Right cardiac atrium (tissue), 5 donors: ENCODE measurements at regions not wholly inside any gene's neighbourhood (a gene's known extent, or its start where the extent isn't known, plus 50 kb on each side); places are given as distances from the start of the nearest gene placed in this dataset.

Source experiments
- ATAC-seq, 2 donors: fragments of 200-7000 bp; cut with Tn5 transposase; one replicate each; pipeline versions ENCODE4 v1.8.0 to v1.9.1; 2020; ENCODE audit warnings: moderate library complexity in 2 of 2, mild to moderate bottlenecking in 1 of 2
- DNase-seq, 3 donors: peaks; one replicate each; pipeline ENCODE4 v3.0.0-alpha.2; 2020
- H3K27ac ChIP-seq: one replicate; pipeline ENCODE4 v1.5.1; 2013; ENCODE audit warnings: mild to moderate bottlenecking, low read length, control low read depth, moderate library complexity
- H3K27me3 ChIP-seq: one replicate; pipeline ENCODE4 v1.6.1; 2013; ENCODE audit not compliant: control insufficient read depth, insufficient read depth
- H3K4me1 ChIP-seq: one replicate; pipeline ENCODE4 v1.6.1; 2013; ENCODE audit warnings: low read length; ENCODE audit not compliant: control insufficient read depth, insufficient read depth
- H3K4me3 ChIP-seq: one replicate; pipeline ENCODE4 v1.5.1; 2013; ENCODE audit warnings: low read length, control low read depth
- H3K9me3 ChIP-seq: one replicate; pipeline ENCODE4 v1.6.1; 2013; ENCODE audit warnings: low read length; ENCODE audit not compliant: control insufficient read depth
- WGBS: extraction: QIAGEN DNeasy Blood & Tissue Kit; methylation state at CpG from one replicate; pipeline ENCODE4 v1.1.7; 2013; 5-methylcytosine and 5-hydroxymethylcytosine counted together
- intact Hi-C, 4 donors: fragments of 100-400 bp; cut with DNase I; formaldehyde crosslinking; loops; one replicate each; pipeline versions ENCODE4 v1.11.0 to v1.14.0; 2022 to 2023
- donor health status: healthy with polysubstance abuse.
- donor health status: DM: no; HTN: yes; CAD: no.
- donor health status: DM: no; HTN: no; CAD: no.
- donor health status: DM: no; HTN: yes; CAD: no; lungs with severe emphysema.
- donor health status: DM: yes; HTN: yes; CAD: no.

- DNase-seq (no peak), ATAC-seq (no peak)
- Histone ChIP-seq H3K27ac (no peak overlapping the region), H3K4me3 (no peak overlapping the region), H3K27me3 (no peaks in the 10 kb centered on the region), H3K9me3 (no peaks in the 10 kb centered on the region), H3K4me1 (no peaks in the 10 kb centered on the region)
- 38% methylated on average over 5 of the region's 5 CpGs for WGBS
- intact Hi-C loops: no loop called here
Measured at GRCh38 chr6:115271434-115271833, 789.3 kb downstream of the FRK start.

DNA sequence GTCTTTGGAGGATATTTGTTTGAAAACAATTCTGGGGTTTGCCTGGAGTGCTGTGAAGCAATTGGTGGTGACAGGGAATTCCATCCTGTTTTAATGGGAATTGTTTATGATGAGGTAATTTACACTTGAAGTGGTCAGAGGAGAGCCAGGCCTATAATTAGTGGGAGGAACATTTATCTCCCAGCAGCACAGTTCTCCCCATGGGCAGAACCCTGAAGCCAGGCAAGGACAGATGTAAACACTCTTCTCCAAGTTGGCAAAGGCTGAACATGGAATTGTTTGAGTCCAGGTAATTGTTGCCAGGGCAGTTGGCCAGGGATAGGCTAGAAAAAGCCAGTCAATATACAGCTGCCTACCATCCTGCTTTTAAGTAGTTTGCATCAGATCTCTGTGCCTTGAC is 789.7 kb downstream of the FRK start:
- intact Hi-C loops: no loop called here
- no peak overlapping the region for H3K27ac ChIP-seq
- H3K27me3 ChIP-seq: no peaks in the 10 kb centered on the region
- H3K9me3 ChIP-seq: no peaks in the 10 kb centered on the region
- H3K4me3 ChIP-seq: no peak overlapping the region
- no peak for DNase-seq
- no peak for ATAC-seq
- H3K4me1 ChIP-seq: no peaks in the 10 kb centered on the region

GRCh38 chr6:115241373-115241772 is 819.3 kb downstream of the FRK start:
- intact Hi-C loops: no loop called here
- Histone ChIP-seq H3K4me3 (no peak overlapping the region), H3K9me3 (no peaks in the 10 kb centered on the region), H3K27me3 (no peaks in the 10 kb centered on the region), H3K4me1 (no peaks in the 10 kb centered on the region), H3K27ac (no peak overlapping the region)
- WGBS: 89% methylated on average over 4 of the region's 4 CpGs
- DNase-seq (no peak), ATAC-seq (no peak)

GRCh38 chr6:115221198-115221597 is 839.5 kb downstream of the FRK start:
- no peak overlapping the region for H3K27ac ChIP-seq
- WGBS: 39% methylated on average over 1 of the region's 1 CpG

GRCh38 chr6:115220551-115221159 is 840.0 kb downstream of the FRK start:
- no peaks in the 10 kb centered on the region for H3K9me3 ChIP-seq
- intact Hi-C loops: no loop called here

More at GRCh38 chr6:115221198-115221597, 839.5 kb downstream of the FRK start:
- DNase-seq (no peak), ATAC-seq (no peak)
- Histone ChIP-seq H3K4me3 (no peak overlapping the region), H3K4me1 (no peaks in the 10 kb centered on the region), H3K27me3 (no peaks in the 10 kb centered on the region), H3K9me3 (no peaks in the 10 kb centered on the region)
- intact Hi-C loops: no loop called here

GRCh38 chr6:115219645-115220044 is 841.0 kb downstream of the FRK start:
- no peaks in the 10 kb centered on the region for H3K4me1 ChIP-seq
- ATAC-seq: no peak
- H3K4me3 ChIP-seq: no peak overlapping the region

More at GRCh38 chr6:115220551-115221159, 840.0 kb downstream of the FRK start:
- Histone ChIP-seq H3K4me3 (no peak overlapping the region), H3K27ac (no peak overlapping the region), H3K4me1 (no peaks in the 10 kb centered on the region), H3K27me3 (no peaks in the 10 kb centered on the region)
- DNase-seq (no peak), ATAC-seq (no peak)

GRCh38 chr6:115216835-115217234 is 843.9 kb downstream of the FRK start:
- 88% methylated on average over 5 of the region's 5 CpGs for WGBS
- no peaks in the 10 kb centered on the region for H3K27me3 ChIP-seq
- H3K27ac ChIP-seq: no peak overlapping the region
- no peaks in the 10 kb centered on the region for H3K4me1 ChIP-seq
- DNase-seq: no peak
- intact Hi-C loops: no loop called here
- no peak for ATAC-seq
- H3K9me3 ChIP-seq: no peaks in the 10 kb centered on the region
- H3K4me3 ChIP-seq: no peak overlapping the region

More at GRCh38 chr6:115219645-115220044, 841.0 kb downstream of the FRK start:
- intact Hi-C loops: no loop called here
- no peaks in the 10 kb centered on the region for H3K9me3 ChIP-seq
- no peak for DNase-seq
- H3K27ac ChIP-seq: no peak overlapping the region
- H3K27me3 ChIP-seq: no peaks in the 10 kb centered on the region

GRCh38 chr6:115214283-115214682 is 846.4 kb downstream of the FRK start:
- DNase-seq: no peak
- Histone ChIP-seq H3K9me3 (no peaks in the 10 kb centered on the region), H3K27me3 (no peaks in the 10 kb centered on the region), H3K4me1 (no peaks in the 10 kb centered on the region), H3K4me3 (no peak overlapping the region), H3K27ac (no peak overlapping the region)
- ATAC-seq: no peak
- intact Hi-C loops: no loop called here
- 33% methylated on average over 1 of the region's 1 CpG for WGBS

DNA sequence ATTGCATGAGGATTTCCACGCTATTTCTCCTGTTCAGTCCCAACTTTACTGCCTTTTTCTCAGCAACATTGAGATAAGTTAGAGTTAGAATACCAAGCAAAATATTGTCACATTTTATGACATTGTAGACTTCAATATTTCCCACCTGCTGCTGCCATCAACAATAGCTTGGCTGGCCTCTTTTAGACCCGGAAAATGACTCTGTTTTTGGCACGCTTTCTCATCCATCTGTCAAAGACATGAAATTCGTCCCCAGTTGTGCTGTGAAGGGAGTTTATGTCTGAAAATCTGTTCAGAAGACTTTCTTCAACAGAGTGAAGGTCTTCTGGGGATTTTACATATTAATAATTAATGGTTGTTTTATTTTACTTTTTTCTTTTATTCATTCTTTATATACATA is 857.3 kb downstream of the FRK start:
- Histone ChIP-seq H3K9me3 (no peaks in the 10 kb centered on the region), H3K27ac (no peak overlapping the region), H3K4me3 (no peak overlapping the region), H3K4me1 (no peaks in the 10 kb centered on the region), H3K27me3 (no peaks in the 10 kb centered on the region)
- intact Hi-C loops: no loop called here
- WGBS: 54% methylated on average over 4 of the region's 4 CpGs
- no peak for ATAC-seq
- DNase-seq: no peak

- no peak for ATAC-seq
- H3K4me3 ChIP-seq: no peak overlapping the region
- WGBS: 63% methylated on average over 2 of the region's 2 CpGs
- H3K9me3 ChIP-seq: no peaks in the 10 kb centered on the region
- no peaks in the 10 kb centered on the region for H3K27me3 ChIP-seq
- H3K4me1 ChIP-seq: no peaks in the 10 kb centered on the region
- H3K27ac ChIP-seq: no peak overlapping the region
- intact Hi-C loops: no loop called here
- no peak for DNase-seq
Measured at GRCh38 chr6:115194981-115195638, 852.3 kb upstream of the HS3ST5 start.

GRCh38 chr6:115191989-115192388 is 849.2 kb upstream of the HS3ST5 start:
- intact Hi-C loops: no loop called here
- no peak for ATAC-seq
- no peak overlapping the region for H3K27ac ChIP-seq
- no peak for DNase-seq
- WGBS: 68% methylated on average over 1 of the region's 1 CpG
- no peaks in the 10 kb centered on the region for H3K4me1 ChIP-seq
- no peaks in the 10 kb centered on the region for H3K9me3 ChIP-seq
- H3K4me3 ChIP-seq: no peak overlapping the region
- no peaks in the 10 kb centered on the region for H3K27me3 ChIP-seq

DNA sequence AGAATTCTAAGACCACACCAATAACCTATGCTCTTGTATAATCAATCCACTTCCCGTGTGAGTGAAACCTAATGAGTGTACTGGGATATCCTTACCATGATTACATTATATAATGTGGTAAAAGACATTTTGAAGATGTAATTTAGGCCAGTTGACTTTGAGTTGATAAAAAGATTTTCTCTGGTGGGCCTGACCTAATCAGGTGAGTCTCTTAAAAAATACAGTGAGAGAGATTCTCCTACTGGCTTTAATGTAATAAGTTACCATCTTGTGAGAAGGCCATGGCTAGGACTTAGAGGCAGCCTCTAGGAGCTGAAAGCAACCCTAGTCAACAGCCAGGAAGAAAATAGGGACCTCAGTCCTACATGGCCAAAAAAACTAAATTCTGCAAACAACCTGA is 847.7 kb upstream of the HS3ST5 start:
- Histone ChIP-seq H3K9me3 (no peaks in the 10 kb centered on the region), H3K27me3 (no peaks in the 10 kb centered on the region), H3K27ac (no peak overlapping the region), H3K4me3 (no peak overlapping the region), H3K4me1 (no peaks in the 10 kb centered on the region)
- 90% methylated on average over 1 of the region's 1 CpG for WGBS
- DNase-seq (no peak), ATAC-seq (no peak)
- intact Hi-C loops: no loop called here
